ENCODE measurements at regions not wholly inside any gene's neighbourhood (a gene's known extent, or its start where the extent isn't known, plus 50 kb on each side); places are given as distances from the start of the nearest gene placed in this dataset.

GRCh38 chr10:85542936-85543730, 823.5 kb downstream of the GRID1 start:
- in situ Hi-C loops (cut with HindIII; ENCODE audit: low pct_unique_long_range_greater_than_20kb, low sequenced_read_pairs): no loop called here
- DNase-seq (ENCODE audit: low read depth): no peak

GRCh38 chr10:85544956-85545355, 821.6 kb downstream of the GRID1 start:
- DNase-seq (ENCODE audit: low read depth): no peak
- in situ Hi-C loops (cut with HindIII; ENCODE audit: low pct_unique_long_range_greater_than_20kb, low sequenced_read_pairs): no loop called here

- in situ Hi-C loops (cut with HindIII; ENCODE audit: low pct_unique_long_range_greater_than_20kb, low sequenced_read_pairs): no loop called here
- DNase-seq (ENCODE audit: low read depth): no peak
These were observed 820.7 kb downstream of the GRID1 start for GRCh38 chr10:85545874-85546273.

GRCh38 chr10:85547460-85548023, 819.1 kb downstream of the GRID1 start:
- in situ Hi-C loops (cut with HindIII; ENCODE audit: low pct_unique_long_range_greater_than_20kb, low sequenced_read_pairs): no loop called here
- DNase-seq (ENCODE audit: low read depth): no peak

- DNase-seq (ENCODE audit: low read depth): peak; percentile 63
- in situ Hi-C loops (cut with HindIII; ENCODE audit: low pct_unique_long_range_greater_than_20kb, low sequenced_read_pairs): no loop called here
These were observed 818.6 kb downstream of the GRID1 start for GRCh38 chr10:85548034-85548433.

Measured in Caki2 (cell line).